ENCODE measurements at regions not wholly inside any gene's neighbourhood (a gene's known extent, or its start where the extent isn't known, plus 50 kb on each side); places are given as distances from the start of the nearest gene placed in this dataset.

DNA sequence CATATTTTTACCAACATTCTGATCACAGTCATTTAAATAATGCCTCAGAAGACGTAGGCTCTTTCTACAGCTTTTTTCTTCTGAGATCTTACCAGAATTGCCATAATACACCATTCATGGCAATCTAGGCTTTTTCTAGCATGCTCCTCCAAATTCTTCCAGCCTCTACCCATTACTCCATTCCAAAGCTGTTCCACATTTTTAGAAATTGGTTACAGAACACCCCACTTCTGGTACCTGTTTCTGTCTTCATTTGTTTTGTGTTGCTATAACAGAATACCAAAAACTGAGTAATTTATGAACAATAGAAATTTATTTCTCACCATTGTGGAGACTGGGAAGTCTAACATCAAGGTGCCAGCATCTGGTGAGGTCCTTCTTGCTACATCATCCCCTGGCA, 385.4 kb downstream of the BRINP2 start:
- TF ChIP-seq CTCF (IDR thresholded peaks at IDR 0.05; ENCODE audit: poor library complexity, severe bottlenecking) (no peak), TAF1 (IDR thresholded peaks at IDR 0.05; ENCODE audit: low read depth) (no peak), POLR2AphosphoS5 (IDR thresholded peaks at IDR 0.05) (no peak), MXI1 (conservative IDR thresholded peaks at IDR 0.05; ENCODE audit: poor library complexity, severe bottlenecking) (no peak), RAD21 (conservative IDR thresholded peaks at IDR 0.05) (no peak), SMC3 (conservative IDR thresholded peaks at IDR 0.05; ENCODE audit: poor library complexity) (no peak)
